Breast epithelium (tissue), 3 donors: ENCODE measurements at regions not wholly inside any gene's neighbourhood (a gene's known extent, or its start where the extent isn't known, plus 50 kb on each side); places are given as distances from the start of the nearest gene placed in this dataset.

Experiments
- CTCF ChIP-seq, 3 donors: fragments of 450-650 bp; IDR thresholded peaks; one replicate each; pipeline ENCODE4 v1.5.1; 2016 to 2017; ENCODE audit warnings: antibody characterized with exemption in 3 of 3, mild to moderate bottlenecking in 3 of 3, moderate library complexity in 3 of 3
- POLR2A ChIP-seq: fragments of 450-650 bp; IDR thresholded peaks from one replicate; pipeline ENCODE4 v1.6.1; 2016; ENCODE audit warnings: antibody characterized with exemption, mild to moderate bottlenecking, moderate library complexity

DNA sequence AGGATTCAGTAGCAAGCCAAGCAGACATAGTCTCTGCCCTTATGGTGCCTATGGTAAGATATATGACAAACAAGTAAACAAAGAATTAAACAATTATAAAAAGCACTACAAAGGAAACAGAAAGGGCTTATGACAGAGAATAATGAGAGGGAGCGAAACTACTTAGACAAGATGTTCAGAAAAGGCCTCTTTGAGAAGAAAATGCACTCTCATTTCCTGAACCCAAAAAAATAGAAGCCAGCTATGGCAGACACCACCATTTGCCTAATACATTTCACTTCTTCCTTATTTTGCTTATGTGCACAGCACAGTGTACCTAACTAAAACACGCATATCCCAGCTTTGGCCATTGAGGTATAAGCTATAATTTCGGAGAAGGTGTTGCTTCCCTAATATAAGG is 465.5 kb upstream of the PPP2R3A start:
- TF ChIP-seq CTCF (IDR thresholded peaks at IDR 0.05) (no peak), POLR2A (no peak)
